Neural cell (in vitro differentiated cells): ENCODE measurements at regions not wholly inside any gene's neighbourhood (a gene's known extent, or its start where the extent isn't known, plus 50 kb on each side); places are given as distances from the start of the nearest gene placed in this dataset.

Experiments used
- H2AFZ ChIP-seq: fragments of 200-600, 300-800 bp; sonication (generic), shearing (Covaris generic); 2 replicates; pipeline ENCODE4 v1.6.0; 2014; ENCODE audit warnings: low read depth, mild to moderate bottlenecking, antibody characterized with exemption, low read length, moderate library complexity
- H3F3A ChIP-seq: fragments of 200-600 bp; shearing (Covaris generic); 2 replicates; pipeline ENCODE4 v1.6.1; 2016; ENCODE audit warnings: mild to moderate bottlenecking, moderate library complexity, mixed read lengths, antibody characterized with exemption, low read length; ENCODE audit not compliant: insufficient read depth, poor library complexity, severe bottlenecking
- H3K27ac ChIP-seq: fragments of 200-600, 300-800 bp; sonication (generic), shearing (Covaris generic); 2 replicates; pipeline ENCODE4 v1.5.1; 2014; ENCODE audit warnings: mild to moderate bottlenecking, low read length, moderate library complexity
- H3K27me3 ChIP-seq: fragments of 300-800, 200-600 bp; sonication (generic), shearing (Covaris generic); 2 replicates; pipeline ENCODE4 v1.6.0; 2014; ENCODE audit warnings: mild to moderate bottlenecking, low read depth, low read length, moderate library complexity; ENCODE audit not compliant: insufficient read depth
- H3K36me3 ChIP-seq: fragments of 300-800, 200-600 bp; sonication (generic), shearing (Covaris generic); 2 replicates; pipeline ENCODE4 v1.5.1; 2014; ENCODE audit warnings: mild to moderate bottlenecking, antibody characterized with exemption, low read length, moderate library complexity; ENCODE audit not compliant: insufficient read depth
- H3K4me2 ChIP-seq: fragments of 300-800, 200-600 bp; sonication (generic), shearing (Covaris generic); 2 replicates; pipeline ENCODE4 v1.6.0; 2014; ENCODE audit warnings: mild to moderate bottlenecking, low read length
- H3K4me3 ChIP-seq: fragments of 300-800, 200-600 bp; sonication (generic), shearing (Covaris generic); 2 replicates; pipeline ENCODE4 v1.5.1; 2014; ENCODE audit warnings: mild to moderate bottlenecking, low read length, moderate library complexity
- H3K79me2 ChIP-seq: fragments of 200-600 bp; shearing (Covaris generic); replicated peaks from 2 replicates; pipeline ENCODE4 v1.6.0; 2014; ENCODE audit warnings: mild to moderate bottlenecking, low read length, moderate library complexity; ENCODE audit not compliant: insufficient read depth
- H3K9ac ChIP-seq: fragments of 300-800, 200-600 bp; sonication (generic), shearing (Covaris generic); 2 replicates; pipeline ENCODE4 v1.6.1; 2016; ENCODE audit warnings: mild to moderate bottlenecking, low read length, mixed read lengths
- H3K9me2 ChIP-seq: fragments of 200-600 bp; shearing (Covaris generic); 2 replicates; pipeline ENCODE4 v1.6.1; 2016; ENCODE audit warnings: mild to moderate bottlenecking, low read length, mixed read lengths; ENCODE audit not compliant: insufficient read depth
- H3K9me3 ChIP-seq: fragments of 200-600, 300-800 bp; sonication (generic), shearing (Covaris generic); 2 replicates; pipeline ENCODE4 v1.6.1; 2016; ENCODE audit warnings: mild to moderate bottlenecking, mixed run types, low read length, moderate library complexity, mixed read lengths
- H4K20me1 ChIP-seq: fragments of 200-600 bp; shearing (Covaris generic); 2 replicates; pipeline ENCODE4 v1.6.1; 2016; ENCODE audit warnings: mild to moderate bottlenecking, mixed run types; ENCODE audit not compliant: insufficient read depth
- EP300 ChIP-seq: fragments of 450-650 bp; conservative IDR thresholded peaks from 2 replicates; pipeline ENCODE4 v1.6.1; 2014; ENCODE audit warnings: antibody characterized with exemption, mild to moderate bottlenecking, moderate library complexity; ENCODE audit not compliant: poor library complexity, severe bottlenecking
- EZH2 ChIP-seq: fragments of 200-600, 300-800 bp; shearing (Covaris generic), sonication (generic); IDR thresholded peaks from 2 replicates; pipeline ENCODE4 v1.6.1; 2014; ENCODE audit warnings: antibody characterized with exemption, low read length, borderline replicate concordance, mild to moderate bottlenecking; ENCODE audit not compliant: insufficient read depth, poor library complexity, severe bottlenecking
- MXI1 ChIP-seq: fragments of 450-650 bp; conservative IDR thresholded peaks from 2 replicates; pipeline ENCODE4 v1.6.1; 2014; ENCODE audit warnings: antibody characterized with exemption, mild to moderate bottlenecking; ENCODE audit not compliant: poor library complexity, severe bottlenecking
- POLR2AphosphoS5 ChIP-seq: IDR thresholded peaks from 2 replicates; pipeline ENCODE4 v1.6.1; 2012
- RAD21 ChIP-seq: fragments of 450-650 bp; conservative IDR thresholded peaks from 2 replicates; pipeline ENCODE4 v1.6.1; 2014; ENCODE audit warnings: antibody characterized with exemption, mild to moderate bottlenecking, moderate library complexity
- SMC3 ChIP-seq: fragments of 450-650 bp; conservative IDR thresholded peaks from 2 replicates; pipeline ENCODE4 v1.6.1; 2014; ENCODE audit warnings: antibody characterized with exemption, mild to moderate bottlenecking, moderate library complexity; ENCODE audit not compliant: poor library complexity
- TAF1 ChIP-seq: IDR thresholded peaks from 2 replicates; pipeline ENCODE4 v1.6.1; 2012; ENCODE audit warnings: low read depth
- TF ChIP-seq, protein P1 (sequence below): fragments of 450-650 bp; IDR thresholded peaks from 2 replicates; pipeline ENCODE4 v1.5.1; 2014; ENCODE audit warnings: antibody characterized with exemption, mild to moderate bottlenecking, moderate library complexity; ENCODE audit not compliant: poor library complexity, severe bottlenecking
- TF ChIP-seq, protein P2 (sequence below): IDR thresholded peaks from 2 replicates; pipeline ENCODE4 v1.6.1; 2012; ENCODE audit warnings: borderline replicate concordance

DNA sequence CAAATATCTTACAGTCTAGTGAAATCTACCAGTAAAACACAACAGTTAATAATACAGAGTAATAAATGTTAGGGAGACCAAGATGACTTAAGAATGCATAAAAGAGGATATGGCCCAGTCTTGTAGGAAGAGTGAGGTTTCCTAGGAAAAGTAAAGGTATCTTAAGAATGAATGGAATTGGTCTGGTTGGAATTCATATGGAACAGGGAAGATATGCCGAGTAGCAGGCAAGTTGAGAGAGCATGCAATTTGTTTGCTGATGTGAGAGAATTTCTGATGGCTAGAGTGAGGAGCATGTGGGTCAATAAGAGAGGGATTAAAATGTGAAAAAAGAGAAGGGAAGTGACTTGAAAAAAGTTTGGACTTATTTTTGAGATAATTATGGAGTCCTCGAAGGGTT, 512.9 kb upstream of the ZEB2 start:
- Histone ChIP-seq H3K4me3 (no peak overlapping the region), H2AFZ (no peak overlapping the region), H3K27me3 (no peaks in the 10 kb centered on the region), H3K4me2 (no peak overlapping the region), H3K9me2 (no peaks in the 10 kb centered on the region), H3K36me3 (no peaks in the 10 kb centered on the region), H4K20me1 (no peaks in the 10 kb centered on the region), H3K27ac (no peak overlapping the region), H3F3A (no peaks in the 10 kb centered on the region), H3K9ac (no peak overlapping the region), H3K9me3 (no peaks in the 10 kb centered on the region), H3K79me2 (no peaks in the 10 kb centered on the region)
- TF ChIP-seq MXI1: no peak

DNA sequence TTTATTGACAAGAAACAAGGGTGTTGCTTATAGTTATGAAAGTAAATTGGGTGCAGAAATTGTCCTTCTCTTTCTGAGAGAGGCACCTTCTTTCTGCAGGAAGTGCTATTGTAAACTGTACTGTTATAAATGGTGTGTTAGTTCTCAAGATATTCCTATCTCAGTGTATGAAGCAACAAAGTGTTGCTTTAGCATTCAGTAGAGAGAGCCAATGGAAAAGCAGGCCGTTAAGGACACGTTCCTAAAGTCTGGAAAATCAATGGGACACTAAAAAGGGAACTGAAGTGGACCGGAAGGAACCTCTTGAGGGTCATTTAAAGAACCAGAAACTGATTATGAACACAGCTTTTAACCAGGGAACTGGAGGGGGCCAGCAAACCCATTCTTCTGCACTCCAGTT, 510.0 kb upstream of the ZEB2 start:
- H4K20me1 ChIP-seq: no peaks in the 10 kb centered on the region
- TF ChIP-seq RAD21 (no peak), MXI1 (no peak), SMC3 (no peak), TAF1 (no peak), EP300 (no peak), EZH2 (no peak), POLR2AphosphoS5 (no peak)
- TF ChIP-seq, protein P1, sequence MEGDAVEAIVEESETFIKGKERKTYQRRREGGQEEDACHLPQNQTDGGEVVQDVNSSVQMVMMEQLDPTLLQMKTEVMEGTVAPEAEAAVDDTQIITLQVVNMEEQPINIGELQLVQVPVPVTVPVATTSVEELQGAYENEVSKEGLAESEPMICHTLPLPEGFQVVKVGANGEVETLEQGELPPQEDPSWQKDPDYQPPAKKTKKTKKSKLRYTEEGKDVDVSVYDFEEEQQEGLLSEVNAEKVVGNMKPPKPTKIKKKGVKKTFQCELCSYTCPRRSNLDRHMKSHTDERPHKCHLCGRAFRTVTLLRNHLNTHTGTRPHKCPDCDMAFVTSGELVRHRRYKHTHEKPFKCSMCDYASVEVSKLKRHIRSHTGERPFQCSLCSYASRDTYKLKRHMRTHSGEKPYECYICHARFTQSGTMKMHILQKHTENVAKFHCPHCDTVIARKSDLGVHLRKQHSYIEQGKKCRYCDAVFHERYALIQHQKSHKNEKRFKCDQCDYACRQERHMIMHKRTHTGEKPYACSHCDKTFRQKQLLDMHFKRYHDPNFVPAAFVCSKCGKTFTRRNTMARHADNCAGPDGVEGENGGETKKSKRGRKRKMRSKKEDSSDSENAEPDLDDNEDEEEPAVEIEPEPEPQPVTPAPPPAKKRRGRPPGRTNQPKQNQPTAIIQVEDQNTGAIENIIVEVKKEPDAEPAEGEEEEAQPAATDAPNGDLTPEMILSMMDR: no peak
- TF ChIP-seq, protein P2, sequence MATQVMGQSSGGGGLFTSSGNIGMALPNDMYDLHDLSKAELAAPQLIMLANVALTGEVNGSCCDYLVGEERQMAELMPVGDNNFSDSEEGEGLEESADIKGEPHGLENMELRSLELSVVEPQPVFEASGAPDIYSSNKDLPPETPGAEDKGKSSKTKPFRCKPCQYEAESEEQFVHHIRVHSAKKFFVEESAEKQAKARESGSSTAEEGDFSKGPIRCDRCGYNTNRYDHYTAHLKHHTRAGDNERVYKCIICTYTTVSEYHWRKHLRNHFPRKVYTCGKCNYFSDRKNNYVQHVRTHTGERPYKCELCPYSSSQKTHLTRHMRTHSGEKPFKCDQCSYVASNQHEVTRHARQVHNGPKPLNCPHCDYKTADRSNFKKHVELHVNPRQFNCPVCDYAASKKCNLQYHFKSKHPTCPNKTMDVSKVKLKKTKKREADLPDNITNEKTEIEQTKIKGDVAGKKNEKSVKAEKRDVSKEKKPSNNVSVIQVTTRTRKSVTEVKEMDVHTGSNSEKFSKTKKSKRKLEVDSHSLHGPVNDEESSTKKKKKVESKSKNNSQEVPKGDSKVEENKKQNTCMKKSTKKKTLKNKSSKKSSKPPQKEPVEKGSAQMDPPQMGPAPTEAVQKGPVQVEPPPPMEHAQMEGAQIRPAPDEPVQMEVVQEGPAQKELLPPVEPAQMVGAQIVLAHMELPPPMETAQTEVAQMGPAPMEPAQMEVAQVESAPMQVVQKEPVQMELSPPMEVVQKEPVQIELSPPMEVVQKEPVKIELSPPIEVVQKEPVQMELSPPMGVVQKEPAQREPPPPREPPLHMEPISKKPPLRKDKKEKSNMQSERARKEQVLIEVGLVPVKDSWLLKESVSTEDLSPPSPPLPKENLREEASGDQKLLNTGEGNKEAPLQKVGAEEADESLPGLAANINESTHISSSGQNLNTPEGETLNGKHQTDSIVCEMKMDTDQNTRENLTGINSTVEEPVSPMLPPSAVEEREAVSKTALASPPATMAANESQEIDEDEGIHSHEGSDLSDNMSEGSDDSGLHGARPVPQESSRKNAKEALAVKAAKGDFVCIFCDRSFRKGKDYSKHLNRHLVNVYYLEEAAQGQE: no peak
- H3F3A ChIP-seq: no peaks in the 10 kb centered on the region
- no peaks in the 10 kb centered on the region for H3K9me2 ChIP-seq
- no peak overlapping the region for H2AFZ ChIP-seq
- H3K79me2 ChIP-seq: no peaks in the 10 kb centered on the region
- H3K9ac ChIP-seq: no peak overlapping the region
- no peaks in the 10 kb centered on the region for H3K27me3 ChIP-seq
- H3K27ac ChIP-seq: no peak overlapping the region
- no peak overlapping the region for H3K4me2 ChIP-seq
- H3K9me3 ChIP-seq: no peaks in the 10 kb centered on the region
- no peaks in the 10 kb centered on the region for H3K36me3 ChIP-seq
- no peak overlapping the region for H3K4me3 ChIP-seq

DNA sequence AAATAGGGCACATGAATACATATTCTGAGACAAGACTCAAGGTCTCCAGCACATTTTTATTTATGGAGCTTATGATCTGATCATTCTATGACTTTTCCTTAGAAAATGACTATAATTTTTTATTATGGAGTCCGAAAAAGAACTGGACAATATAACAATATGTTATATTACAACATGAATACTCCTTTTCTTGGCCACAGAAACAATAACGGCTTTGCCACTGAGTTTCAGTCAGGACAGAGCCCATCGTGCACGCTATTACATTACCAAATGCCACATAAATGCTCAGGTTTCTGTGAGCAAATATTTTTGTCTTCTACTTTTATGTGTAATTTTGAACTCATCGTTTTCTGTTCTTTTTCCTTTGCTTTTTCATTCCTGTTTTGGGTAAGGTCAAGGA, 509.2 kb upstream of the ZEB2 start:
- Histone ChIP-seq H3K4me2 (no peak overlapping the region), H3K79me2 (no peaks in the 10 kb centered on the region), H3K9me3 (no peaks in the 10 kb centered on the region), H3K36me3 (no peaks in the 10 kb centered on the region), H3K9ac (no peak overlapping the region), H3K9me2 (no peaks in the 10 kb centered on the region), H3K4me3 (no peak overlapping the region), H4K20me1 (no peaks in the 10 kb centered on the region), H3K27ac (no peak overlapping the region), H2AFZ (no peak overlapping the region), H3K27me3 (no peaks in the 10 kb centered on the region), H3F3A (no peaks in the 10 kb centered on the region)
- no peak for TF ChIP-seq SMC3
- TF ChIP-seq, protein P2: no peak
- no peak for TF ChIP-seq RAD21
- TF ChIP-seq, protein P1: no peak
- no peak for TF ChIP-seq MXI1
- no peak for TF ChIP-seq POLR2AphosphoS5
- TF ChIP-seq TAF1: no peak
- no peak for TF ChIP-seq EZH2
- no peak for TF ChIP-seq EP300
